ENCODE measurements at regions not wholly inside any gene's neighbourhood (a gene's known extent, or its start where the extent isn't known, plus 50 kb on each side); places are given as distances from the start of the nearest gene placed in this dataset.

DNA sequence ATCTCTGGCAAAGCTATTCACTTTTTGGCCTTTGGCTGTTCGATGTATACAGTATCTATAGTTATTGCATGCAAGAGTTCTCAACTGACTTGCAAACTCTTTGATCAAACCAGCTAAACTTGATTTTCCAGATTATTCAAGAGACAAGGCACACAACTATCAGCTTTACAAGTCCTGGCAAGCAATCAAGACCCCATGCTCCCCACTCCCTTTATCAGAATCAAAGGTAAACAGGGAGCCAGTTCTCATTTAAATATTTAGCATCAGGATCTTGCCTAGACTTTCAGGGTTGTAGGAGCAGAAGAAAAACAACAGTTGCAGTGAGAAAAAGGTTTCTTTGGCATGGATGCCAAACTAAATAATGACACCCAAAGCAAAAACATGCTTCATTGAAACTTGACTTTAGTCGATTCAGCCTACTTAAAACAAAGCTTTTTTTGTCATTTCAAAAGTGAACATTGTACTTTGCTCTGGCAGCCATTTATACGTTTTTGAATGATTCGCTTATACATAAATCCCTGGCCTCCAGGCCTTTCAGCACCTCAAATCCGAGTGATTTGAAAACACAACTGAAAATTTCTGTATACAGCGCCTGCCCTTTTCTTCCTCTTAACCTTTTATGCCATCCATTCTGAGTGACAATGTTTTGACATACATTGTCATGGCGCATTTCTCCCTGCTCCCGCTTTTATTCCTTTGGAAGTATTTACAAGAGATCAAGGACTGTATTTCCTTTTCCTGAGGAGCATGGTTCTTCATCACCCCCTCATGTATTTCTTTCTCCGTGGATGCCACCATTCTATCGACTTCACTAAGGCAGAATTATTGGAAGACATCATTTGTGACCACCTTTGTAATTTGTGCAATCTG is 340.8 kb downstream of the KLF5 start:
- H3K27ac Mint-ChIP-seq, result no peak overlapping the region
- no peak overlapping the region for H3K4me3 Mint-ChIP-seq
- H3K27me3 Mint-ChIP-seq, result no peaks in the 10 kb centered on the region
- H3K4me1 Mint-ChIP-seq (ENCODE audit: low read depth), result no peaks in the 10 kb centered on the region
- H3K36me3 Mint-ChIP-seq (ENCODE audit: low read depth), result no peaks in the 10 kb centered on the region
- no peaks in the 10 kb centered on the region for H3K9me3 Mint-ChIP-seq

DNA sequence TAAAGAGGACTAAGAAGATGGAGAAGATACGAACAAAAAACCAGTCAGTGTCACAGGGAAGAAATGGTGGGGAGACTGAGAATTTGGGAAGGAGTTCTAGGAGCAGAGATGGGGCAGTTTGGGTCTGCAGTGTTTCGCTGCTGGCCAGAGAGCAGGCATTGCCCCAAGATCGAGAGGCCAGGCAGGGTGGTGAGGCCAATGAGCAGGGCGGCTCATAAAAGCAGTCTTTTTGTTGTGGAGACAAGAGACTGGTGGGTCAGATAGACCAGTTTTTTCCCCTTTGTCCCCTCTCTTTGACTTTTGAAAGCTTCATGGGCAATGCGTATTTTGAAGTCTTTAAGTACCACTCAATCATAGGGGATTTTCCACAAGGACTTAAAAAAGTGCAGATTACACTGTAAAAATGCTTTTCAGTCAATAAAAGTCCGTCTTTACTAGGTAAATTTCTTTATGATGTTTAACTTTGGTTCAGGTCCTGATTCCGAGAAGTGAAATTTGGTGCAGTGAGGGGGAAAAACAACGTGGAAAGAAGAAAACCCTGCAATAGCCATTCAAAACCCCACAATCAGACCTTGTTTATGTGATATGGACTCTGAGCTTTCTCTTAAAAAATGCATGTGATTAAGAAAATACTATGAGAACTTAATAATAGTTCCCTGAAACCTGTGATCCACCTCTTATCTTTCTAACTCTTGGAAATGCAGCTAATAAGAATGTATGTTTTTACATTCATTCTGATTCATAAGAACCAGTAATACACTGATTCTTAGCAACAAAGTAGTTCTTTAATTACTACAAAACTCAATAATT is 338.9 kb downstream of the KLF5 start:
- Mint-ChIP-seq H3K36me3 (ENCODE audit: low read depth) (no peaks in the 10 kb centered on the region), H3K27ac (no peak overlapping the region), H3K4me3 (no peak overlapping the region), H3K4me1 (ENCODE audit: low read depth) (no peaks in the 10 kb centered on the region), H3K27me3 (no peaks in the 10 kb centered on the region), H3K9me3 (no peaks in the 10 kb centered on the region)

DNA sequence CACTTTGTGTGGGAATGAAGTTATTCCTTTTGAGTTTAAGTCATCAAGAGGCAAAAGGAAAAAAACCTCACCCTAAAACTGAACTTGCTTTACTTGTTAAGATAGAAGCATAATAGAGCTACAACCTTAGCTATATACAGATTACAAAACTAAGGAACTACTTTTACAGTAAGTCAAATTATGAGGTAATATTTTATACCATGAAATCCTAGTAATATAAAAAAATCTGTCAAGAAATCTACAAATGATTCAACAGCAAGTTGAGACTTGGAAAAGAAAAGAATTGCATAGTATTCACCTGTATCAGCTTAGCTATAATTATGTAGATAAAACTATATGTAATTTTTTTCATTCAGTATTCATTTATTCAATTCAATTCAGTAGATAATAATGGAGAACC is 335.3 kb downstream of the KLF5 start:
- Mint-ChIP-seq H3K27ac (no peak overlapping the region), H3K9me3 (peaks cover 11% of the 10 kb centered on the region), H3K4me3 (no peak overlapping the region), H3K4me1 (ENCODE audit: low read depth) (no peaks in the 10 kb centered on the region), H3K27me3 (peaks cover 4% of the 10 kb centered on the region), H3K36me3 (ENCODE audit: low read depth) (no peaks in the 10 kb centered on the region)

DNA sequence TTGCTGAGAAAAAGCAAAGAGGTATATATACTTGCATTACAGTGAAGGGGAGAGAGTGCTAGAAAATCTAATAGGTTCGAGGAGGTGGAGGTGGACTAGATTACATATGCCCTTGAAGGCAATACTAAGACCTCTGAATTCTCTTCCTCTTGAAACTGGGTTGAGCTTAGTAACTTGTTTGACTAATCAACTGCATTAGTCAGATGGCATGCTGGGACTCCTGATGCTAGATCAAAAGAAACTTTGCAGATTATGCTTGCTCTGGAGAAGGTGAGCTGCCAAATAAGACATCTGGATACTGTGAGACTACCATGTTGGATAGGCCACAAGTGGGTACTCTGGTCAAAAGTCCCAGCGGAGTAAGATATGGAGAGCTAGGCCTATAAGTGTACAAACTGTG is 331.3 kb downstream of the KLF5 start:
- Mint-ChIP-seq H3K9me3 (peaks cover 11% of the 10 kb centered on the region), H3K36me3 (ENCODE audit: low read depth) (no peaks in the 10 kb centered on the region), H3K4me1 (ENCODE audit: low read depth) (no peaks in the 10 kb centered on the region), H3K27me3 (peaks cover 4% of the 10 kb centered on the region), H3K27ac (no peak overlapping the region), H3K4me3 (no peak overlapping the region)

GRCh38 chr13:73388586-73388985 is 329.8 kb downstream of the KLF5 start:
- Mint-ChIP-seq H3K9me3 (peaks cover 11% of the 10 kb centered on the region), H3K4me3 (no peak overlapping the region), H3K27me3 (peaks cover 5% of the 10 kb centered on the region), H3K27ac (no peak overlapping the region), H3K36me3 (ENCODE audit: low read depth) (no peaks in the 10 kb centered on the region), H3K4me1 (ENCODE audit: low read depth) (no peaks in the 10 kb centered on the region)

DNA sequence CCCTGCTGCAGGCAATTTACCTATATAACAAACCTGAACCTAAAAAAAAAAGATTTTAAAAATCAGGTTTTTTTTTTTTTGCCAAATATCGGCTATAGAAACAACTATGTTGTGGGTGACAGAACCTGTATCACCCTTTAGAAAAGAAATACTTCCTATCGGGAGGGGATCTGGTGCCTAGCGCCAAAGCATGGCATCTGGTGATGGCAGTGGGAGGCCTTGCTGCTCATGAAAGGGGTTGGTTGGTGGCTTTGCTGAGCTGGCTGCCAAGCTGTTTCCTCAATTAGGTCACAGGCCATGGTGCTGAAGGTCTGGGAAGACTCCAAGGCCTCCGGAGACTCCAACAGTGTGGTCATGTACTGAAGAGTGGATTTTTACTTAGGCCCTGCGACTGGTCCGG is 328.5 kb downstream of the KLF5 start:
- Mint-ChIP-seq H3K27ac (no peak overlapping the region), H3K27me3 (peaks cover 7% of the 10 kb centered on the region), H3K36me3 (ENCODE audit: low read depth) (no peaks in the 10 kb centered on the region), H3K4me1 (ENCODE audit: low read depth) (no peaks in the 10 kb centered on the region), H3K4me3 (no peak overlapping the region), H3K9me3 (peaks cover 11% of the 10 kb centered on the region)

GRCh38 chr13:73385848-73386247 is 327.0 kb downstream of the KLF5 start:
- peaks cover 8% of the 10 kb centered on the region for H3K27me3 Mint-ChIP-seq
- H3K9me3 Mint-ChIP-seq, result peaks cover 3% of the 10 kb centered on the region
- no peaks in the 10 kb centered on the region for H3K36me3 Mint-ChIP-seq (ENCODE audit: low read depth)
- H3K27ac Mint-ChIP-seq, result no peak overlapping the region
- H3K4me1 Mint-ChIP-seq (ENCODE audit: low read depth), result no peaks in the 10 kb centered on the region
- no peak overlapping the region for H3K4me3 Mint-ChIP-seq

- Mint-ChIP-seq H3K4me3 (no peak overlapping the region), H3K27ac (no peak overlapping the region), H3K27me3 (no peaks in the 10 kb centered on the region), H3K9me3 (no peaks in the 10 kb centered on the region), H3K4me1 (ENCODE audit: low read depth) (no peaks in the 10 kb centered on the region), H3K36me3 (ENCODE audit: low read depth) (no peaks in the 10 kb centered on the region)
Measured at GRCh38 chr13:73372666-73373627, 314.1 kb downstream of the KLF5 start.

DNA sequence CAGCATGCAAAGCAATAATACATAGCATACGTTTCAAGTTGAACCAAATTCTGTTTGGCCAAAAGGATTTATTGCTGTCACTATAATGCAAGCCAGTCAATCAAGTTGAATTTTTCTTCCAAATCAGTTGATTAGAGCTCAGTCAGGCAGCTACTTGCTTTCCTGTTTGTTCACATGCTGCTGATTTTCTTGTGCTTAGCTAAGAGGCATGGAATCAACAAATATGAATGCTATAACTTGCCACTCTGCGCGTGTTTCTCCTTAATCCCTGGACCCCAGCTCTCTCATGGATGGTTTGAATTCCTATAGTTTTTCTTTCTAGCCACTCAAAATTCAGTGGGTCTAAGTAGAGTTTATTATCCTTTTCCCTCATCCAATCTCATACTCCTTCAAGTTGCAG is 311.3 kb downstream of the KLF5 start:
- no peaks in the 10 kb centered on the region for H3K4me1 Mint-ChIP-seq (ENCODE audit: low read depth)

GRCh38 chr13:73369095-73369494 is 310.3 kb downstream of the KLF5 start:
- no peaks in the 10 kb centered on the region for H3K4me1 Mint-ChIP-seq (ENCODE audit: low read depth)
- H3K36me3 Mint-ChIP-seq (ENCODE audit: low read depth), result no peaks in the 10 kb centered on the region
- no peaks in the 10 kb centered on the region for H3K9me3 Mint-ChIP-seq
- H3K27me3 Mint-ChIP-seq, result no peaks in the 10 kb centered on the region
- no peak overlapping the region for H3K27ac Mint-ChIP-seq
- no peak overlapping the region for H3K4me3 Mint-ChIP-seq

More for the DNA sequence above, 311.3 kb downstream of the KLF5 start:
- H3K9me3 Mint-ChIP-seq, result no peaks in the 10 kb centered on the region
- H3K36me3 Mint-ChIP-seq (ENCODE audit: low read depth), result no peaks in the 10 kb centered on the region
- no peaks in the 10 kb centered on the region for H3K27me3 Mint-ChIP-seq
- H3K27ac Mint-ChIP-seq, result no peak overlapping the region
- no peak overlapping the region for H3K4me3 Mint-ChIP-seq

GRCh38 chr13:73368608-73369007 is 309.8 kb downstream of the KLF5 start:
- Mint-ChIP-seq H3K36me3 (ENCODE audit: low read depth) (no peaks in the 10 kb centered on the region), H3K27me3 (no peaks in the 10 kb centered on the region), H3K27ac (no peak overlapping the region), H3K9me3 (no peaks in the 10 kb centered on the region), H3K4me1 (ENCODE audit: low read depth) (no peaks in the 10 kb centered on the region), H3K4me3 (no peak overlapping the region)

GRCh38 chr13:73367886-73368285 is 309.1 kb downstream of the KLF5 start:
- no peaks in the 10 kb centered on the region for H3K9me3 Mint-ChIP-seq
- H3K4me3 Mint-ChIP-seq, result no peak overlapping the region
- H3K4me1 Mint-ChIP-seq (ENCODE audit: low read depth), result no peaks in the 10 kb centered on the region
- no peak overlapping the region for H3K27ac Mint-ChIP-seq
- no peaks in the 10 kb centered on the region for H3K36me3 Mint-ChIP-seq (ENCODE audit: low read depth)
- H3K27me3 Mint-ChIP-seq, result no peaks in the 10 kb centered on the region

DNA sequence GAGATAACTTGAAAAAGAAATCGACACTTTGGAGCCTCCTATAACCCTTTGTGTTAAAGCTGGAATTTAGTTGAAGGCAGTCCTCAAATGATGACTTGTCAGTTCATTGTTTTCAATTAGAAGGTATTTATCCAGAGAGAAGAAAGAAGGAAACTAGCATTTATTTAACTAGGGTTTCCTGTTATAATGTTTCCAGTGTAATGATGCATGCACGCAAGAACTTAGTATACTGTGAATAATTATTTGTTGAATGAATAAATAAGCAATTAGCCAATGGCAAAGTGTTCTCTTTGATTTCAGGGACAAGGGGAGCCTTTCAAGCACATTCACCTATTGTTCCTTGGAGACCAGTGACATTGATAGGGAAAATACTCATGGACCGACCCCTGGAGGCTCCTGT is 307.4 kb downstream of the KLF5 start:
- Mint-ChIP-seq H3K9me3 (no peaks in the 10 kb centered on the region), H3K4me3 (no peak overlapping the region), H3K36me3 (ENCODE audit: low read depth) (no peaks in the 10 kb centered on the region), H3K4me1 (ENCODE audit: low read depth) (no peaks in the 10 kb centered on the region), H3K27ac (no peak overlapping the region), H3K27me3 (no peaks in the 10 kb centered on the region)

DNA sequence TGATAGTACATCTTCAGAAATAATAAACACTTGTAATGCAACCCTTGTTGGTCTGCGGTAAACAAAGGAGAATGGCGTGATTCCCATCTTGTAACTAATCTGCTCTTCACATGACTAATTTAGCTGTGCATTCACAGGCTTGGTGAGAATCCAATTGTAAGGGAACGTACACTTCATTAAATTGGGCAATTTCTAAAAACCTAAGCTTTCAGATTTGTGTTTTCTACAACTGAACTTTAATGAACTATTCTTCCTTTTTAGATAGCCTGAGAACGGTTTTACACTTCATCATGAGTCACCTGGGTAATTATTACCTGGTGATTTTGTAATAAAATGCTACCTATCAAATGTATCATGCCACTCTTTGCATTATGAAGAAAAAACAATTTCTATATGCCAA is 306.9 kb downstream of the KLF5 start:
- no peaks in the 10 kb centered on the region for H3K9me3 Mint-ChIP-seq
- no peak overlapping the region for H3K27ac Mint-ChIP-seq
- no peaks in the 10 kb centered on the region for H3K36me3 Mint-ChIP-seq (ENCODE audit: low read depth)
- H3K4me3 Mint-ChIP-seq, result no peak overlapping the region
- H3K4me1 Mint-ChIP-seq (ENCODE audit: low read depth), result no peaks in the 10 kb centered on the region
- no peaks in the 10 kb centered on the region for H3K27me3 Mint-ChIP-seq

All from stimulated activated naive CD8-positive, alpha-beta T cell treated with anti-CD3 and anti-CD28 coated beads, Interleukin-15, Interleukin-2, amounts not matched to agents 100 ng/mL and 50 ng/mL, for 24 hours (primary cell).